Uterus (tissue), 3 donors: ENCODE measurements at regions not wholly inside any gene's neighbourhood (a gene's known extent, or its start where the extent isn't known, plus 50 kb on each side); places are given as distances from the start of the nearest gene placed in this dataset.

Source experiments
- DNase-seq, 2 donors: peaks; one replicate each; pipeline ENCODE4 v3.0.0-alpha.2; 2019 to 2020
- H3K27ac ChIP-seq, 2 donors: fragments of 200-600 bp; sonication (generic); 1 replicate in 1 of 2; 2 replicates in 1 of 2; pipeline ENCODE4 v1.5.1; 2016 to 2018
- H3K27me3 ChIP-seq, 2 donors: fragments of 200-600 bp; sonication (generic); one replicate each; pipeline ENCODE4 v1.5.1; 2018 to 2019; ENCODE audit warnings: control low read depth in 1 of 2
- H3K36me3 ChIP-seq, 2 donors: fragments of 200-600 bp; sonication (generic); one replicate each; pipeline ENCODE4 v1.5.1; 2019; ENCODE audit warnings: control low read depth in 1 of 2
- H3K4me1 ChIP-seq, 2 donors: fragments of 200-600 bp; sonication (generic); one replicate each; pipeline ENCODE4 v1.5.1; 2018 to 2019; ENCODE audit warnings: control low read depth in 1 of 2
- H3K4me3 ChIP-seq, 2 donors: fragments of 200-600 bp; sonication (generic); 1 replicate in 1 of 2; 2 replicates in 1 of 2; pipeline ENCODE4 v1.5.1; 2018 to 2019; ENCODE audit warnings: mild to moderate bottlenecking in 1 of 2
- H3K9me3 ChIP-seq, 2 donors: fragments of 200-600 bp; sonication (generic); one replicate each; pipeline ENCODE4 v1.5.1; 2019; ENCODE audit warnings: control low read depth in 1 of 2
- POLR2A ChIP-seq, 2 donors: fragments of 450-650 bp; IDR thresholded peaks; one replicate each; pipeline ENCODE4 v1.6.1; 2016; ENCODE audit warnings: antibody characterized with exemption in 2 of 2, mild to moderate bottlenecking in 1 of 2, moderate library complexity in 1 of 2
- intact Hi-C: fragments of 100-400 bp; cut with DNase I; formaldehyde crosslinking; loops from one replicate; pipeline ENCODE4 v1.15.1; 2023; ENCODE audit warnings: low total_unique reads
- TF ChIP-seq, protein P1 (sequence below), 4 experiments: fragments of 200-600 bp in 2 of 4; fragments of 450-650 bp in 2 of 4; sonication (generic) in 2 of 4; IDR thresholded peaks; one replicate each; pipeline ENCODE4 v1.5.1; 2016 to 2019; ENCODE audit warnings: antibody characterized with exemption in 4 of 4, mild to moderate bottlenecking in 2 of 4, moderate library complexity in 1 of 4
- donor health status: DM: yes; HTN: yes; CAD: no.

DNA sequence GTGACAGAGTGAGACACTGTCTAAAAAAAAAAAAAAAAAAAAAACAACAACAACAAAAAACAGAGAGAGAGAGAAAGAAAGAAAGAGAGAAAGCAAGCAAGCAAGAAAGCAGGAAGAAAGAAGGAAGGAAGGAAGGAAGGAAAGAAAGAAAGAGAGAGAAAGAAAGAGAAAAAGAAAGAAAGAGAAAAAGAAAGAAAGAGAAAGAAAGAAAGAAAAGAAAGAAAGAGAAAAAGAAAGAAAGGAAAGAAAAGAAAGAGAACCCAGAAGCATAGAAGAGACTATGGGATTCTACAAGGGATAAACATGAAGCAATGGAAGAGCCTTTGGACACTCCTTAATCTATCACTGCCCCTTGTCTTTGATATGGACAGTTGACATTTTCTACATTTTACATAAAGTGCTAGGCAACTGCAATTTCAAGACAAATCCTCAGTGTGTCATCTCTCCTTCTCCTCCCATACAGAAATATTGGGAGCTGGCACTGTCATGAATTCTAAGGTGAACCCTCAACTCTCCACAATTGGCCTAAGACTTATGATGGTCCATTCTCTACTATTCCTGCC, 151.9 kb upstream of the CPM start:
- Histone ChIP-seq H3K4me1 (no peaks in the 10 kb centered on the region), H3K27me3 (no peaks in the 10 kb centered on the region), H3K27ac (no peak overlapping the region), H3K9me3 (no peaks in the 10 kb centered on the region), H3K36me3 (no peaks in the 10 kb centered on the region), H3K4me3 (no peak overlapping the region)
- no peak for DNase-seq
- TF ChIP-seq, protein P1, sequence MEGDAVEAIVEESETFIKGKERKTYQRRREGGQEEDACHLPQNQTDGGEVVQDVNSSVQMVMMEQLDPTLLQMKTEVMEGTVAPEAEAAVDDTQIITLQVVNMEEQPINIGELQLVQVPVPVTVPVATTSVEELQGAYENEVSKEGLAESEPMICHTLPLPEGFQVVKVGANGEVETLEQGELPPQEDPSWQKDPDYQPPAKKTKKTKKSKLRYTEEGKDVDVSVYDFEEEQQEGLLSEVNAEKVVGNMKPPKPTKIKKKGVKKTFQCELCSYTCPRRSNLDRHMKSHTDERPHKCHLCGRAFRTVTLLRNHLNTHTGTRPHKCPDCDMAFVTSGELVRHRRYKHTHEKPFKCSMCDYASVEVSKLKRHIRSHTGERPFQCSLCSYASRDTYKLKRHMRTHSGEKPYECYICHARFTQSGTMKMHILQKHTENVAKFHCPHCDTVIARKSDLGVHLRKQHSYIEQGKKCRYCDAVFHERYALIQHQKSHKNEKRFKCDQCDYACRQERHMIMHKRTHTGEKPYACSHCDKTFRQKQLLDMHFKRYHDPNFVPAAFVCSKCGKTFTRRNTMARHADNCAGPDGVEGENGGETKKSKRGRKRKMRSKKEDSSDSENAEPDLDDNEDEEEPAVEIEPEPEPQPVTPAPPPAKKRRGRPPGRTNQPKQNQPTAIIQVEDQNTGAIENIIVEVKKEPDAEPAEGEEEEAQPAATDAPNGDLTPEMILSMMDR (IDR thresholded peaks at IDR 0.05), result no peak
- no peak for TF ChIP-seq POLR2A (IDR thresholded peaks at IDR 0.05)
- intact Hi-C loops, result no loop called here

DNA sequence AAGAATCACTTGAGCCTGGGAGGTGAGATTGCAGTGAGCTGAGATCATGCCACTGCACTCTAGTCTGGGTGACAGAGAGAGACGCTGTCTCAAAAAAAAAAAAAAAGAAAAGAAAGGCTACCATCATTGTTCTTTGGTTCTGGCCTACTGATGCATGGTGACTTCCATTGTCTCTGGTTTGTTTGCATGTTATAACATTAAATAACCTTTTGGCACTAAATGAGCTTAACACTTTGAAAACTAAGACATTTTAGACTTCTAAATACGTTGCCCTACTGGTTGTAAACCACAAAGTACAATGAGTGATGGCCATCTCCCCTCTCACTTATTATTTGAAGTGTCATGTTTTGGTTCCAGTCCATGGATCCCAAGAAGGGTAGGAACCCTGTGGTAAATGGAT, 152.9 kb upstream of the CPM start:
- no peaks in the 10 kb centered on the region for H3K36me3 ChIP-seq
- H3K9me3 ChIP-seq, result no peaks in the 10 kb centered on the region
- no peak overlapping the region for H3K27ac ChIP-seq
- intact Hi-C loops, result no loop called here
- H3K4me1 ChIP-seq, result no peaks in the 10 kb centered on the region
- DNase-seq, result no peak
- H3K4me3 ChIP-seq, result no peak overlapping the region
- TF ChIP-seq, protein P1 (IDR thresholded peaks at IDR 0.05), result no peak
- no peak for TF ChIP-seq POLR2A (IDR thresholded peaks at IDR 0.05)
- no peaks in the 10 kb centered on the region for H3K27me3 ChIP-seq

DNA sequence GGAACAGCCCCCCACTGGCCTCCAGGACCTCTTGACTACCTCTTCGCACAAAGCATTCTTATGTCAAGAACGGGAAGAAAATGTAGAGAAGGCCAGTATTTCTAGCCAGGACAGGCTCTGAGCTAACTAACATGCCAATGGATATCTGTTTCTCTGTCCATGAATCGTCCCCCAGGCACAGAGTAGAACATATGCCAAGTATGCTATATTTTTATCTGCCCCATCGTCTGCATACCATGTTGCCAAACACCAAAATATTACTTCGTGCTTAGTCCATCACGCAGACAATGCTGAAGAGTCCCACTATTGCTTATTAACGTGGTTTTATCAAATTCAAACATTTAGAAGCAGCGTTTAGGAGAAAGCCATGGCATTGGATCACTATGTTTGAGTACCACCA, 151.4 kb upstream of the CPSF6 start:
- TF ChIP-seq POLR2A (IDR thresholded peaks at IDR 0.05), result no peak
- TF ChIP-seq, protein P1 (IDR thresholded peaks at IDR 0.05), result no peak
- Histone ChIP-seq H3K27ac (no peak overlapping the region), H3K4me1 (no peaks in the 10 kb centered on the region), H3K27me3 (no peaks in the 10 kb centered on the region), H3K4me3 (no peak overlapping the region), H3K9me3 (no peaks in the 10 kb centered on the region), H3K36me3 (no peaks in the 10 kb centered on the region)
- intact Hi-C loops, result no loop called here
- no peak for DNase-seq

DNA sequence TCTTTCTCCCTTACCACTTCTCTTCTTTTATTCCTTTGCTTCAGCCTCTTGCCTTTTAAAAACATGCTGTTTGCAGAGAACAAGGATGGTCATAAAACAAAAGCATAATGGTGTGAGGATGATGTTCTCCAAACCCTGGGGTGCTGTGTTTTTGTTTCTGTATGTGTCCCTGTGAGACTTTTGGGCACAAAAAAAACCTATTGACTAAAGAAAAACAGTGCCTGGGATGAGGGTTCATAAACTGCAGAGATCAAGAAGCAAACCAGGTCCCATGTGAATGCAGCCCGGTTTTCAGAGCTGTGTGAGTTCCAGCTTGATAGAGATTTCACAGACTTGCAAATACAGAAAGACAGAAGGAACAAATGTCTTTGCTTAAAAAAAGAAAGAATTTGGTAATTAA, 148.6 kb upstream of the CPSF6 start:
- intact Hi-C loops, result no loop called here
- TF ChIP-seq, protein P1 (IDR thresholded peaks at IDR 0.05), result no peak
- no peak for TF ChIP-seq POLR2A (IDR thresholded peaks at IDR 0.05)

DNA sequence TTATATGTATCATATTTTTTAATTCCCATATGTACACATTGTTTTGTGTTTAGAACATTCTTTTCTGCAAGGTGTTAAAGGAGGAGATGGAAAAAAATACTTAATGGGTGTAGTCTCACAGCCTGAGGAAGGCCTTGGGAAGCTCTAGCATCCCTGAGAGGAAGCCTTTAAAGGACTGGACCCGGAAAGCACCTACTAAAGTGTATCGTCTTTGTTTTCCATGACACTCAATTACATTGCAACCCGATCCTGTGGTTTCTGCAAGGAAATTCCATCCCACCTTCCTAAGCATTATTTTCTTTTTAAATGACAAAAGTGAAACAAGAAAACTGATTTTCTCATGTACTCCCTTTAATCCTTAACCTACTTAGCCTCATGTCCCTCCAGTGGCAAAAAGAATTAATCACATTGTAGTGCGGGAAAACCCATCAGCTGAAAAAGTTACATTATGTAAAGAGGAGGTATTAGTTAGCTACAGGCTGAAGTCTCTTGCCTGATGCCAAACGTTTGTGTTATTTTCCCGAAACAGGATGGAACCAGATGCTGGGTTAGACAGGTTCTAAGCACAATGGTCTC, 147.8 kb upstream of the CPSF6 start:
- Histone ChIP-seq H3K36me3 (no peaks in the 10 kb centered on the region), H3K4me3 (no peak overlapping the region), H3K4me1 (no peaks in the 10 kb centered on the region), H3K27ac (no peak overlapping the region), H3K27me3 (no peaks in the 10 kb centered on the region), H3K9me3 (no peaks in the 10 kb centered on the region)
- no peak for DNase-seq
- TF ChIP-seq, protein P1 (IDR thresholded peaks at IDR 0.05), result no peak
- no peak for TF ChIP-seq POLR2A (IDR thresholded peaks at IDR 0.05)
- intact Hi-C loops, result no loop called here

More for the DNA sequence above, 148.6 kb upstream of the CPSF6 start:
- DNase-seq, result no peak
- H3K36me3 ChIP-seq, result no peaks in the 10 kb centered on the region
- no peaks in the 10 kb centered on the region for H3K27me3 ChIP-seq
- H3K27ac ChIP-seq, result no peak overlapping the region
- H3K4me3 ChIP-seq, result no peak overlapping the region
- no peaks in the 10 kb centered on the region for H3K9me3 ChIP-seq
- no peaks in the 10 kb centered on the region for H3K4me1 ChIP-seq
